KMS-11 (cell line): ENCODE measurements at regions not wholly inside any gene's neighbourhood (a gene's known extent, or its start where the extent isn't known, plus 50 kb on each side); places are given as distances from the start of the nearest gene placed in this dataset.
"Not testable (repeated sequence)": the region's sequence is repeated elsewhere in the genome, so short reads cannot be mapped to it uniquely, and the experiment has no call there.

Experiments
- H2AFZ ChIP-seq: fragments of 200-600 bp; sonication (generic); 2 replicates; pipeline ENCODE4 v1.6.1; 2016; ENCODE audit warnings: antibody characterized with exemption, mixed run types, low read depth
- H3K27ac ChIP-seq: fragments of 200-600 bp; sonication (generic); 2 replicates; pipeline ENCODE4 v1.6.1; 2016; ENCODE audit warnings: mild to moderate bottlenecking, mixed run types
- H3K27me3 ChIP-seq: fragments of 200-600 bp; sonication (generic); 2 replicates; pipeline ENCODE4 v1.6.1; 2017; ENCODE audit warnings: mild to moderate bottlenecking, low read depth, mixed run types, moderate library complexity; ENCODE audit not compliant: insufficient read depth
- H3K36me3 ChIP-seq: fragments of 200-600 bp; sonication (generic); 2 replicates; pipeline ENCODE4 v1.6.1; 2017; ENCODE audit warnings: mild to moderate bottlenecking, mixed run types; ENCODE audit not compliant: insufficient read depth
- H3K4me1 ChIP-seq: fragments of 200-600 bp; sonication (generic); 2 replicates; pipeline ENCODE4 v1.6.1; 2016; ENCODE audit warnings: mild to moderate bottlenecking, low read depth, mixed run types; ENCODE audit not compliant: poor library complexity, severe bottlenecking
- H3K4me2 ChIP-seq: fragments of 200-600 bp; sonication (generic); 2 replicates; pipeline ENCODE4 v1.7.0; 2016; ENCODE audit warnings: mild to moderate bottlenecking, mixed run types
- H3K4me3 ChIP-seq: fragments of 200-600 bp; sonication (generic); IDR thresholded peaks from 2 replicates; pipeline ENCODE4 v1.6.1; 2017; ENCODE audit warnings: low read depth, low read length, mixed read lengths; ENCODE audit not compliant: insufficient read depth
- H3K79me2 ChIP-seq: fragments of 200-600 bp; sonication (generic); 2 replicates; pipeline ENCODE4 v1.6.1; 2016; ENCODE audit warnings: low read depth, mixed run types; ENCODE audit not compliant: insufficient read depth
- H3K9ac ChIP-seq: fragments of 200-600 bp; sonication (generic); 2 replicates; pipeline ENCODE4 v1.6.1; 2016; ENCODE audit warnings: mild to moderate bottlenecking, mixed run types
- H4K20me1 ChIP-seq: fragments of 200-600 bp; sonication (generic); 2 replicates; pipeline ENCODE4 v1.6.1; 2016; ENCODE audit warnings: mild to moderate bottlenecking, mixed run types; ENCODE audit not compliant: insufficient read depth
- TF ChIP-seq, protein P1 (sequence below): fragments of 200-600 bp; sonication (generic); conservative IDR thresholded peaks from 2 replicates; pipeline ENCODE4 v1.6.1; 2017; ENCODE audit warnings: low read depth, mild to moderate bottlenecking, antibody characterized with exemption, low read length, moderate library complexity, mixed read lengths

GRCh38 chr10:105733924-105734323 lies 1092.8 kb downstream of the SORCS3 start:
- no peak overlapping the region for H3K4me2 ChIP-seq
- H4K20me1 ChIP-seq, result no peaks in the 10 kb centered on the region
- H3K4me1 ChIP-seq, result no peaks in the 10 kb centered on the region
- no peak overlapping the region for H3K4me3 ChIP-seq
- H3K9ac ChIP-seq, result no peak overlapping the region
- TF ChIP-seq, protein P1, sequence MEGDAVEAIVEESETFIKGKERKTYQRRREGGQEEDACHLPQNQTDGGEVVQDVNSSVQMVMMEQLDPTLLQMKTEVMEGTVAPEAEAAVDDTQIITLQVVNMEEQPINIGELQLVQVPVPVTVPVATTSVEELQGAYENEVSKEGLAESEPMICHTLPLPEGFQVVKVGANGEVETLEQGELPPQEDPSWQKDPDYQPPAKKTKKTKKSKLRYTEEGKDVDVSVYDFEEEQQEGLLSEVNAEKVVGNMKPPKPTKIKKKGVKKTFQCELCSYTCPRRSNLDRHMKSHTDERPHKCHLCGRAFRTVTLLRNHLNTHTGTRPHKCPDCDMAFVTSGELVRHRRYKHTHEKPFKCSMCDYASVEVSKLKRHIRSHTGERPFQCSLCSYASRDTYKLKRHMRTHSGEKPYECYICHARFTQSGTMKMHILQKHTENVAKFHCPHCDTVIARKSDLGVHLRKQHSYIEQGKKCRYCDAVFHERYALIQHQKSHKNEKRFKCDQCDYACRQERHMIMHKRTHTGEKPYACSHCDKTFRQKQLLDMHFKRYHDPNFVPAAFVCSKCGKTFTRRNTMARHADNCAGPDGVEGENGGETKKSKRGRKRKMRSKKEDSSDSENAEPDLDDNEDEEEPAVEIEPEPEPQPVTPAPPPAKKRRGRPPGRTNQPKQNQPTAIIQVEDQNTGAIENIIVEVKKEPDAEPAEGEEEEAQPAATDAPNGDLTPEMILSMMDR, result no peak
- H3K27ac ChIP-seq, result no peak overlapping the region
- H2AFZ ChIP-seq, result no peak overlapping the region
- H3K79me2 ChIP-seq, result no peaks in the 10 kb centered on the region
- H3K27me3 ChIP-seq, result no peaks in the 10 kb centered on the region
- no peaks in the 10 kb centered on the region for H3K36me3 ChIP-seq

DNA sequence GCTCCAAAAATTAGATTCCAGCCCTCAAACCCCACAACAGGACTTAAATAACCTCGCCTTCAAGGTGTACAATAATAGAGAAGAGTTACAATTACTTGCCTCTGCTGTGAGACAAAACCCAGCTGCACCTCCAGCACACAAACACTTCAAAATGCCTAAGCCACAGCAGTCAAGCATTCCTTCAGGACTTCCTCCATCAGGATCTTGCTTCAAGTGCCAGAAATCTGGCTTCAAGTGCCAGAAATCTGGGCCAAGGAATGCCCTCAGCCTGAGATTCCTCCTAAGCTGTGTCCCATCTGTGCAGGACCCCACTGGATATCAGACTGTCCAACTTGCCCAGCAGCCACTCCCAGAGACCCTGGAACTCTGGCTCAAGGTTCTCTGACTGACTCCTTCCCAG lies 1088.3 kb downstream of the SORCS3 start:
- H3K27me3 ChIP-seq, result no peaks in the 10 kb centered on the region
- no peak overlapping the region for H3K4me3 ChIP-seq
- TF ChIP-seq, protein P1, result no peak
- H3K36me3 ChIP-seq, result no peaks in the 10 kb centered on the region
- no peaks in the 10 kb centered on the region for H3K4me1 ChIP-seq
- H3K79me2 ChIP-seq, result no peaks in the 10 kb centered on the region
- no peak overlapping the region for H3K27ac ChIP-seq
- H4K20me1 ChIP-seq, result no peaks in the 10 kb centered on the region
- no peak overlapping the region for H3K9ac ChIP-seq
- no peak overlapping the region for H2AFZ ChIP-seq
- H3K4me2 ChIP-seq, result no peak overlapping the region

- not testable (repeated sequence) for H4K20me1 ChIP-seq, H3K4me1 ChIP-seq, H3K27me3 ChIP-seq, H3K4me2 ChIP-seq, H3K4me3 ChIP-seq, H2AFZ ChIP-seq, H3K36me3 ChIP-seq, H3K79me2 ChIP-seq, H3K9ac ChIP-seq, H3K27ac ChIP-seq
These were observed 1086.5 kb downstream of the SORCS3 start for GRCh38 chr10:105727586-105727985.

- Histone ChIP-seq H2AFZ (no peak overlapping the region), H4K20me1 (no peaks in the 10 kb centered on the region), H3K36me3 (no peaks in the 10 kb centered on the region), H3K4me1 (no peaks in the 10 kb centered on the region), H3K27ac (no peak overlapping the region), H3K27me3 (no peaks in the 10 kb centered on the region), H3K79me2 (no peaks in the 10 kb centered on the region), H3K9ac (no peak overlapping the region), H3K4me3 (no peak overlapping the region), H3K4me2 (no peak overlapping the region)
- TF ChIP-seq, protein P1, result no peak
These were observed 1086.0 kb downstream of the SORCS3 start for GRCh38 chr10:105727131-105727530.

- no peak overlapping the region for H3K9ac ChIP-seq
- H3K36me3 ChIP-seq, result no peaks in the 10 kb centered on the region
- H3K4me1 ChIP-seq, result no peaks in the 10 kb centered on the region
- no peak overlapping the region for H3K27ac ChIP-seq
- H3K4me2 ChIP-seq, result no peak overlapping the region
- no peak overlapping the region for H3K4me3 ChIP-seq
- TF ChIP-seq, protein P1, result no peak
- H3K79me2 ChIP-seq, result no peaks in the 10 kb centered on the region
- no peaks in the 10 kb centered on the region for H4K20me1 ChIP-seq
- H2AFZ ChIP-seq, result no peak overlapping the region
- no peaks in the 10 kb centered on the region for H3K27me3 ChIP-seq
These were observed 1085.1 kb downstream of the SORCS3 start for GRCh38 chr10:105726149-105726548.
